NCI-H226 (cell line): ENCODE measurements at regions not wholly inside any gene's neighbourhood (a gene's known extent, or its start where the extent isn't known, plus 50 kb on each side); places are given as distances from the start of the nearest gene placed in this dataset.
A peak's percentile ranks its signal among the peaks of the same experiment; 100 is the strongest.

Experiments
- DNase-seq: peaks from one replicate; pipeline ENCODE4 v3.0.0-alpha.2; 2015

DNA sequence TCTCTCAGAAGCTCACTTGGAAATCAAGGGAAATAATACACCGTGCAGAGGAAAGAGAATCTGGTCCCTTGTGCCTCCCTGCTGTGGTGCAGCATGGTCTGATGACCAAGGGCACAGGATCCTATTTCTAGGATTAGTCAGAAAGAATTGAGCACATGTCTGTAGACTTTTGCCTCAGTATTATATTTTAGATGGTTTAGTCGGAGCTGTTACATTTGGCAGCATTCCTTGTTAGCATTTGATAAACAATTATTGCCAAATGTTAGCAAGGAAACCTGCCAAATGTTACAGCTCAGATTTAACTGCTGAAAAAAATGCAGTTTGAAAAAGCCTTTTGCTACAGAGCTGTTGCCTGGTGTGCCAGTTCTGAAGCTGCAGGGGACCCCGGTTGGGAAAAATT is 183.5 kb upstream of the DPYD start:
- DNase-seq: peak; percentile 24

DNA sequence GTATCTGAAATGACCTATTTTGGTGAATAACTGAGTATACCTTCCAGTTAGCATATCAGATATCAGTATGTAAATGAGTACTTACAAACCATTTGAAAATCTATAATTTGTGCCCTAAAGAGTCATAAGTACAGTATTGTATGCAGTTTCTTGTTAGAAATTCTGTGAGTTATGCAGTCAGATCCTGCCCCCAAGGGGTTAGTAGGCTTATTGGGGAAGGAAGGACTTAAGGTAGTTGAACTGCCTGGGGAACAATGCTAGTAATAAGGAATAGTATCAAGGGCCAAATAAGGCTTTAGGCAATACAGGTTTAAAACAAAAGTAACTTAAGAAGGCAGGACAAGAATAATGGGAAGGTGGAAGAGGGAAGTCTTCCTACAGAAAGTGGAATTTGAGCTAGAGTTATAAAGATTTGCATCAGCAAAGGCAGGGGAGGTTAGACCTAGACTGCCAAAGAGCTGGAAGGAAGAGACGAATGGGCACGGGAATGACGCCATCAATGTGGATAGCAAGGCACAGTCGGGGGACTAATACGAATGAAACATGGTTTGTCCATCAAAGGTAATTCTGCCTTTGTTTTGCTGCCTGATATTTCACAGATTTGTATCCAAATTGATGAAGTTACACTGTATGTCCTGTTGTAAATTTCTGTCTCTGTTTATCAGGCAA is 182.9 kb upstream of the DPYD start:
- DNase-seq: no peak

- DNase-seq: no peak
These were observed 181.7 kb upstream of the DPYD start for GRCh38 chr1:98102345-98103030.

DNA sequence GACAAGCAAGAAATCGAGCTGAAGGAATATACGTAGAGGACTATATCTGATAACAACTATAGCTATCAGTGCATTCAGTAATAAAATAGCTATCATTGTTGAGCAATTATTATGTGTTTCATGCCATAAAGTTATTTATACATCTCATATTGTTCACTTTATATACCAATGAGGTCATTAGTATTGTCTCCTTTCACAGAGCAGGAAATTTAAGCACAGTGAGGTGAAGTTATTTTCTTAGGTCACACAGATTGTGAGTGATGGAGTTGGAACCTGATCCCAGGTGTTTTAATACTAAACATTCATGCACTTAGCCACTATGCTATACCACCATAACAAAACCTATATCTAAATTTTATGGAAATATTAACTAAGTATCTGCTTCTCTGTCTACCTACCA is 180.5 kb upstream of the DPYD start:
- DNase-seq: no peak

GRCh38 chr1:98099501-98099900 is 178.7 kb upstream of the DPYD start:
- DNase-seq: no peak

GRCh38 chr1:98098473-98098872 is 177.6 kb upstream of the DPYD start:
- no peak for DNase-seq

GRCh38 chr1:98090351-98090750 is 169.5 kb upstream of the DPYD start:
- no peak for DNase-seq

DNA sequence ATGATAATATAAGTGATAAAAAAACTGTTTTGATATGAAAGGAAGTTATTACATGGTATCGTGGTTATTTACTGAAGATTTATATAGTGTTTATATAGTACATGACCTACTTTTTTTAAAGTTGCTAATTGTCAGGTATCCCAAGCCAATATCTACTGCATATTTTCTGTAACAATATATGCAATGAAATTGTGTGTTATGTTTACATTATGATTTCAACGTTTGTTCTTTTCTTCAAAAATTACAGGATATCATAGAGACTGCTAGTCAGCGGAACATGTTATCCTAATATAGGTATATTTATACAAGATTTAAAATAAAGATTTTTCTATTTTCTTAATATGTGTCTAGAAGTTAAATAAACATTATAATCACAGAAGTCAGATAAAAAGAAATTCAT is 167.5 kb upstream of the DPYD start:
- DNase-seq: no peak

DNA sequence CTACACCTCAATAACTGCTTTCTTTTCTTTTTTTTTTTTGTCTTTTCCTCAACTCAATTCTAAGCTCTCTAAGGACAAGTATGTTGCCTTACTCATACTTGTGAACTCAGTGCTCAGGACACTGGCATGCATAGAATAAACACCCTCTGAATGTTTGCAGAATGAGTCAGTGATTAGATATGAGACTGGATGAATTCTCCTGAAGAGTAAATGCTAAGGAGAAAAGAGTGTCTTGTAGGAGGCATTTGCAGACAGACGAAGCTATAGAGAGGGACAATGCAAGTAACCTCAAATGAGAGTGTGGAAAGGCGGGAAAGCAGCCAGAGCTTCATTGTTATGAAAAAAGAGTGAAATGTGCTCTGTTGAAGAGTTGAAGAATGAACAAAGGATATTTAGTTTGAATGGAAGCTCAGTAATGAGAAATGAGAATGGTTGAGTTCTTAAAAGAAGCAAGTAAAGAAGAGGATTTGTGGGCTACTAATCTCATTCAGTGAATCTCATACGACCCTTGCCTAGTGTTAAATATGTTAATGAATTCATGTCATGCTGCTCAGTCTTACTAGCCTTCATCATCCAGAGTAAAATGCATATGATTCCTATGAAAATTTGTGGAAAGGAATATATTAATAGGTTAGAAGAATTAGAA is 166.1 kb upstream of the DPYD start:
- peak; percentile 97 for DNase-seq

DNA sequence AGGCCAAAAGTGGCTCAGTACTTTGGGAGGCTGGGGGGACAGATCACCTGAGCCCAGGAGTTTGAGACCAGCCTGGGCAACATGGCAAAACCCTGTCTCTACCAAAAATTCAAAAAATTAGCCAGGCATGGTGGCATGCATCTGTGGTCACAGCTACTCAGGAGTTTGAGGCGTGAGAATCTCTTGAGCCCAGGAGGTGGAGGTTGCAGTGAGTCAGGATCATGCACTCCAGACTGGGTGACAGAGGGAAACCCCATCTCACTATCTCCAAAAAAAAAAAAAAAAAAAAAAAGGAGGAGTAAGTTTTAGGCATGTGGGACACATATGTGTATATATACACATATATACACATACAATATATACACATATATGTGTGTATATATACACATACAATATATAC is 165.3 kb upstream of the DPYD start:
- peak; percentile 88 for DNase-seq

GRCh38 chr1:98084188-98084587 is 163.4 kb upstream of the DPYD start:
- DNase-seq: no peak

GRCh38 chr1:98081944-98082343 is 161.1 kb upstream of the DPYD start:
- no peak for DNase-seq

GRCh38 chr1:98078596-98078995 is 157.8 kb upstream of the DPYD start:
- no peak for DNase-seq

DNA sequence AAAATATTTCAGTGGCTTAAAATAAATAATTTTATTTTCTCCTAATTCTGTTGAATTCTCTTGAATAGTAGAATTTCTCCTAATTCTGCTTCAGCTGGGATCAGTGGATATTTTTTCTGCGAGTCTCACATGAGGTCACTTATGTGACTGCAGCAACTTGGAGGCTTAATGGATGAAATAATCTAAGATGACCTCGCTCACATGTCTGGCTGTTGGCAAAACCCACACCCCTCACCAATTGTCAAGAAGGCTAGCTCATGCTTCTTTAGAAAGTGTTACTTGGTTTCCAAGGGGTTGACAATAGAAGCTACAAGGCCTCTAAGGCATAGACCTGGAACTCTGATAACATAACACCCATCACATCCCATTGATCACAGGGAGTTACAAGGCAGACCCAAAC is 156.9 kb upstream of the DPYD start:
- peak; percentile 32 for DNase-seq

GRCh38 chr1:98075626-98076025 is 154.8 kb upstream of the DPYD start:
- no peak for DNase-seq

- no peak for DNase-seq
These were observed 153.0 kb upstream of the DPYD start for GRCh38 chr1:98073823-98074222.

DNA sequence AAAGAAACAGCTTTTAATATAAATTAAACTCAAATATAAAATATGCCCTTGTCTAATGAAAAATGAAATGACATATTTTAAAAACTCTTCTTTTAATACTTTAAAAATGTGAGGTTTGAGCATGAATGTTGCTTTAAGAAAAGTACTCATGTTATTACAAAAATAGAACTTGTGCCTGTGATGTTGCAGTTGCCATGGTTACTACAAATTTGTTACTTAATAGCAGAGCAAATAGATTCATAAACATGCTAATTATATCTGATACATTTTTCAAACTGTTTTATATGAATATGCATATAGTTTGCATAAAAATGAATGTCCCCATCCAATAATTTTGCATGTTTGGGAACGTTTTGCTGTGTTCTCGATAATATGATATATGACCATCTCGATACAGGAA is 152.3 kb upstream of the DPYD start:
- DNase-seq: no peak

- no peak for DNase-seq
These were observed 151.2 kb upstream of the DPYD start for GRCh38 chr1:98072047-98072446.

DNA sequence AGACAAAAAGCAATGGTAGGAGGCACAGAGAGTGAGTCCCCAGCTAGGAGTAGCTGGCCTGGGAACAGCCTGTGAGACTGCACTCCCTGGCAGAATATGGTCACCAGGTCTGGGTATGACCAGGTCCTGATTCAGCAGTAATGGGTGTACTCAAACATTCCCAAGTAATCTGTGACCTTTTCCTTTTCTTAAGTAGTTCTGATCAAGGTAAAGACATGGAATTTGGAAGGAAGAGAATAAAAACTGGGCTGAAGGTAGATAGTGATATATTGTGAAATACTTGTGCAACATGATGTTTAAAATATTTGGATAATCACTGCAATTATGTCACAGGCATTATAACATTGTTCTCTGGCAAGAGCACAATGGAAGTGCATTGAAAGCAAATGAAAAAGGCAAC is 147.2 kb upstream of the DPYD start:
- no peak for DNase-seq

DNA sequence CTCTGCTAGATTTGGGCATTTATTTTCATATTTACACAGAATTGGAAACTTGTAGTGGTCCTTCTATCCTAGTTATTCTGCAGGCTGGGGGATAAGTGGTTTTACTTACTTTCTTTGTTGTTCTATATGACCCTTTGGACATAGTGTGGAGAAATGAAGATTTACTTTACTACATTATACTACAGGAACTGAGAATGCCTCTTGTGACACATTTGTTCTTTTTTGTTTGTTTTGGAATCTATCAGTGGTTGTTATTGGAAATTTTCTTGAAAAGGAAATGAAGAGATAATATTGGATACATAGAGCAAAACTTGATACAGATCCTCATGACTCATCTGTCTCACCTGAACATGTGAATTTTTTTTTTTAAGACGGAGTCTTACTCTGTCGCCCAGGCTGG is 146.1 kb upstream of the DPYD start:
- DNase-seq: no peak

DNA sequence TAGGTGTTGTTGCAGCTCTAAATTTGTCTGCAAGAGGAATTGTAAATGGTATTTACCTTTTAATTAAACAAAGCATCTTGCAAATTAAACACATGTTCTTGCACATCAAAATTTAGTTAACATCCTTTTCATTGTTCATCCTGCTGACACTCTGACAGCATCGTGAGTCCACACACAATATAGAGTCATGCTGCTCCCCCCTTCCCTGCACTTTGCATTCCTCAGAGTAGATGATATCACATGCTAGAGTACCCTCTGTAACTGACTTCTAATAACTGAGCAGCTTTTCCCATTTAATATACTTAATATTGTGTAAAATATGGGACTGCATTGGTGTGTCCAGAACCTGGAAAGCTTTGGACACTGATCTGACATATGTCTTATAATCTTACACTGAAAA is 138.8 kb upstream of the DPYD start:
- DNase-seq: no peak

- DNase-seq: no peak
These were observed 137.8 kb upstream of the DPYD start for GRCh38 chr1:98058676-98059075.

- no peak for DNase-seq
These were observed 136.5 kb upstream of the DPYD start for GRCh38 chr1:98057236-98057910.

DNA sequence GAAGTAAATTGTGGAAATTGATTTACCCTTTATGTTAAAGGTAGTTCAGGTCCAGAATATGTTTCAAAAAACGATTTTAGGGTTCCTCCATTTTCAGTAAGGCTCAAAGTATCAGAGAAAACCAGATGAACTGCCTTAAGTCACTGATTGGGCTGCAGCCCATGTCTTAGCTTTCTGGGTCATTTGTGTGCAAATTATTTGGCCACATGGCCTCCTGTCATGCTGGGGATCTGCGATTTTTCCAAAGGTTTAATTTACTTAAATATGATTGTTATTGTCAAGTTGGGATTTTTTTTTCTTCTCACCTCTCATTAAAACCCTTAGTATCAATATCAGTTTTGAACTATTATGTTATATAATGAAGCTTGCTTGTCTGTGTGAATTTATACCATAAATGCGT is 135.9 kb upstream of the DPYD start:
- no peak for DNase-seq
